HG03045 (cell line): ENCODE measurements at regions not wholly inside any gene's neighbourhood (a gene's known extent, or its start where the extent isn't known, plus 50 kb on each side); places are given as distances from the start of the nearest gene placed in this dataset.

Experiments used
- ATAC-seq: cut with Tn5 transposase; IDR thresholded peaks from one replicate; pipeline ENCODE4 v1.9.1; 2021; ENCODE audit warnings: mild to moderate bottlenecking, moderate library complexity; ENCODE audit not compliant: unreplicated experiment

DNA sequence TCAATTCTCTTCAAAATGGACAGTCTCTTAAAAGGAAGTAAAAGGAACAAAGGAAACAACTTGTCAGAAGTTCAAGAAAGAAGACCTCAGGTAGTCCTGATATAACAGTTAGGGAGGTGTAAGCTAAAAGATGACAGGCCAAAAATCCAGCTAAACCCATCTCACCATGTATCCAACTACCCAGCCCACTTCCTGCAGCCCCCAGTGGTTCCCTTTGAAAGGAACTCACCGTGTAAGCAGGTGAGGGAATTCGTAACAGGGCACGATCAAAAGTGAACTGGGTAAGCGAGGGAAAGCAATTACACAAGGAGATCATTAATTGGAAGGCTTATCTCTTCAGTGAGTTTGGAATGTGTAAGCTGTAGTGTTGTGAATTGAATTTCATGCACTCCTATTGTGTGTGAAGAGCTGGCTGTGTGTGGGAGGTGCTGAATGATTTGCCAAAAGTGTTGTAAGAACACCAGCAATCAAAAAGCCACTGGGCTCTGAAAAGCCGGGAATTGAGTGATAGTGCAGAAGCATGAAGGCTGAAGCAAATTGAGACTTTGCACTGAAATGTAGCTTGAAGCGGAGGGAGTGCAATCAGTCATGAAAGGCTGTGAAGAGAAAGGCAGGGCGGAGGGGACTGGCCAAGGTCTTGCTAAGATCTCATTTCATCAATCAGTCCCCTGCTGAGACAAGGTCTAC lies 914.2 kb upstream of the LCORL start:
- ATAC-seq = no peak

DNA sequence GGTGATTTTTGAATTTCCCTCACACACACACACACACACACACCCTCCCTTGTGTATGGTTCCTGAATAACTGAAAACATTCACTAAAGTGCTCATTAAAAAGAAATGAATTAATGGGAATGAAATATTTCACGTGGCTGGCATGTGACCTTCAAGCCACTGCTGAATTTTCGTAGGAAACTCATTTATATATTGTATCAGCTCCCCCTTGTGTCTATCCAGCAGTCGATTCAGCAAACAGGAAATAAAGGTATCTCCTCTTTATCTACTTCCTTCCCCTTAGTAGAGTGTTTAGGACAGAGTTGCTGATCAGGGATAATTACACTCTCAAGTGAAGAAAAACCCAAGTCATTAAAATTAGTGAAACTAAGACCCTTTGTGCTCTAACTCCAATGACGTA lies 912.6 kb upstream of the LCORL start:
- no peak for ATAC-seq

DNA sequence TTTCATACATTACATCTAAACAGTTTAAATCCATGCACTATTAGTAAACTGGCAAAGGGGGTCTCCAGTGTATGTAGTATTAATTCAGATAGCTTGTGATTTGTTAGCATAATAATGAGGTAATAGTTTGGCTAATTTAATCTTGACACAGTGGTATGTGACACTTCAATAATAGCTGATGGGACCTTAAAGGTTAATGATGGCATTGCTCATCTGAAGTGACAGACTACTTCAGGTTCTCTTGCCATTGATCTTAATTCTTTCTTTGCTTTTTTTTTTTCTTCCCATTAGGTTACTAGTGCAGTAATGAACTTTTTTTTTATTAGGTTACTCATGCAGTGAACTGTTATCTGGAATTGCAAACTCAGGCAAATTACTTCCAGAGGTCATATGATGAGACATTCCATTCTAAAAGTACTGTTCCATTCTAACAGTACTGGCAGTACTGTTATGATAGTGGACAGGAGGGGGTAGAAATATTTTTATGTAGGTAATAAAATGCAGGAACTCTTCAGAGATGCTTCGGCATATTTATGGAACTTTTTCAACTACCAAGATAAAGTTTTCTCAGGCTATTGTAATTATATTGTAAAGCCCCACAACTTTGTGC lies 911.3 kb upstream of the LCORL start:
- no peak for ATAC-seq

DNA sequence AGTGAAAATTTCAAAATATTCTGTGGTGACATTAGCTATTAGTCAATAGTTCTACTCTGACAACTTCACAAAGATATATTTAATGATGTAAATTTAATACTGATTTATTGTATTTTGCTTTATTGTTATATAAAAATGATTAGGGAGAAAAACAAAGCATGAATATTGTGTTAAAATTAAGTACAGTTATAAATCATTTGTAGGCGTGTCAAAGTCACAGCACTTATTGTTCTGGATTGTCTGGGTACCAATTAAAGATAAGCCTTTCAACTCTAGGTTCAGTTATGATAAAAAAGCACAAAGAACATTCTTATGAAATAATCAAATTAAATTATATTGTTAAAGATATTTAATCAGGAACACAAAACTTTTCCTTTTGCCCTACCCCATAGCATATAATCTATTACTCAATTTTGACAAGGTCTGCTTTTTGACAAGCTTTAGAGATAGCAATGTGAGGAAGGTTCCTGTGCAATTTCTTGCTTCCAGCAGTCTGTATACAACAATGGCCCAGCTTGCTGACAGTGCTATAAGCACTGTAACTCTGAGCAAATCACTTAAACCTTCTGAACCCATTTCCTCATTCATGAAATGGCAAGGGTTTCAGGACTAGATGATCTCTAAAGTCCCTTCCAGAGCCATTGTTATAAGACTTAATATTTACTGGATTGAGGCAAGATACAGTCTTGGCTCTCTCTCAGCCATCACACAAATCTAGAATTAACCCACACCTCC lies 910.3 kb upstream of the LCORL start:
- ATAC-seq = no peak

DNA sequence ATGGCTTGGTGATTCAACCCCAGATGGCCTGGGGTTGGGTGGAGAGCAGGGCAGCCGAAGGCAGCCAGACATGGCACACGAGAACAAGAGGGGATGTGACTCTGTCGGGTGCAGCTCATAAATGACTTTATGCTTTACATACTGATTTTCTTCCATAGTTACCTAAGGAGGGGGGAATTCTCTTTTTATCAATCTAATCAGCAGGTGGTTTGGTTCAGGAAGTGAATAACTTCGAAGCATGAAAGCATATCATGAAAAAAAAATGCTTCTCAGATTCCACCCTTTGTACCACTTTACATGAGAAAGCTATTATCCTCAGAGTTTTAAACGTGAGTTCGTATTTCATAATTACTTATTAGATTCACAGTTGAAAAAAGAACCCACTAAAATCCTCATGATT lies 908.9 kb upstream of the LCORL start:
- ATAC-seq = no peak

DNA sequence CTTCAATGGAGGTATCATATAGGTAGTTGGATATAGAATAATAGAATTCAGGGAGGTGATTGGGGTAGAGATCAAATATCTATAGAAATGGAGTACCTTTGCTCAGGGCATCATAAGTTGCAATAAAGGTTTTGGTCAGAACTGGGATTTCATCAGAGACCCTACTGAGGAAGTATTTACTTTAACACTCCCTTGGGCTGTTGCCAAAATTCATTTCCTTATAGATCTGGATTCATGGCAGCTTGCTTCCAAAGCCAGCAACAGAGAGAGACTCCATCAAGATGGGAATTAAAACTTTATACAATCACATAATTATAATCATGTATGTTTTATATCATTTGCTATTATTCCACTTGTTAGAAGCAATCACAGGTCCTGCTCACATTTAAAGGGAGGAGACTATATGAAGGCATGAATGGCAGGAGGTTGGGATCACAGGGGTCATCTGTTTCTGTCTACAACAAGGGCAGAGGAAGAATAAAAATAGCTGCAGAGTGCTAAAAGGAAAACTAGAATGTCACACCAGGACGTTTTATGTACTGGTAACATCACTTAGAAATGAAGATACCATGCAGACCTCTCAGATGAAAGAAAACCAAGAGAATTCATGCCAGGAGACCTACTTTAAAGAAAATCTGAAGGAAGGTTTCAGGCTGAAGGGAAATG lies 902.1 kb upstream of the LCORL start:
- no peak for ATAC-seq

DNA sequence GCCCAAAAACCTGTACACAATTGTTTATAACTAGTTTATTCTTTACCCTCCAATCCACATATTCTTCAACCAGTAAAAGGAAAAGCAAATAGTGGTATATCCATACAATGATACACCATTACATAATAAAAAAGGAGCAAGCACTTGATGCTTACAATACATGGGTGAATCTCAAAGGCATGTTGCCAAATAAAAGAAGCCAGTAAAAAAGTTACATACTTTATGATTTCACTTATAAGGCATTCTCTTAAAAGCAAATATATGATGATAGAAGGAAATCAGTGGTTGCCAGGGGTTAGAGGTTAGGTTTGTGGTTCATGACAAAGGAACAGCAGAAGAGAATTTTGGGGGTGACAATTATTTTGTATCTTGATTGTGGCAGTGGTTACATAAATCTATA lies 896.1 kb upstream of the LCORL start:
- no peak for ATAC-seq

DNA sequence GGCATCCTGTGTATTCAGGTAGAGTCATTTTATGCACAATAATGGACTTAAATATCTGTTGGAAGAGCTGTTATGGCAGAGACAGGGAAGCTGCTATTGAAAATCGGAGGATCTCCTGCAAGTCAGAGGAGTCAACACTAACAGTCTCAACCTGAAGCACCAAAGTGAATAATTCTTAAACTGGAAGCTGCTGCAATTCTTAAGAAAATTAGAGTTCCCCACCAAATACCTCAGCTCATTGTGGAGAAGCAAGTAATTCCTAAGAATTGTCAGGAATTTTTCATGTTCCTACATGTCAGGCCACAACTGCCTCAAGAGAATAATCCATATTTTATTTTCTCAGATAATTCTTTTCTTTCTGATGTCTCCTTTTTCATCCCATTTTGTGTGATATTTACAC lies 892.6 kb upstream of the LCORL start:
- ATAC-seq = no peak

DNA sequence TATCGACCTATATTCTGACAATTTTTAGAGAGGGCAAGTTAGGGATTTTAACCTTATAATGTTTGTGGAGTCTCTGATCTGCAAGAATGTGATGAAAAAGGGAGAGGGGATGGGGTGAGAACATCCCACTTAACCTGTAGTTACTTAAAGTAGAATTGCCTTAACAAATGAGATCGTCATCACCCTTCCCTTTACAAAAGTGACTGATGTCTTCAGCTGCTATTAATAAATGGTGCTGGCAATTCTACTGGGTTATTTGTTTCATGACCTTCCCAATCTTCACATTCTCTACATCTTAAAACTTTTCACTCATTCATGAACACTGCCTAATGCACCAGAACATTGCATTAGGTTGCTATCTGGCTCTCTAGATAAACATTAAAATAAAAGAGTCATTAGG lies 873.4 kb upstream of the LCORL start:
- ATAC-seq = no peak

DNA sequence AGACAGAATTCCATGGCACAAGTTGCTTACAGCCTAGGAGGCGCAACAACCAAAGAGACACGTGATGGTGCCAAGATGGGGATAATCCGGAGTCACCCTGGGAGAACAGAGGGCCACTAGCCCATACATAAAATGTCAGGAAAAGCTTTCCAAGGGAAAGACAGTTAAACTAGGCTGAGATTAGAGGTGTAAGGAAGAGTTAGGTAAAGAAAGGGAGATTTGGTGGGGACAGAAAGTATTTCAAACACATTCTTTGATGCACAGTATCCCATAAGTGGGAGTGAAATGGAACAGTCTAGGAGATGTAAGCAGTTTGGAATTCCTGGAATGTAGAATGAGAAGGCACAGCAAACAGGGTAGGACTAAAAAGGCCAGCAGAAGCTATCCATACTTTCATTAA lies 860.9 kb upstream of the LCORL start:
- no peak for ATAC-seq

DNA sequence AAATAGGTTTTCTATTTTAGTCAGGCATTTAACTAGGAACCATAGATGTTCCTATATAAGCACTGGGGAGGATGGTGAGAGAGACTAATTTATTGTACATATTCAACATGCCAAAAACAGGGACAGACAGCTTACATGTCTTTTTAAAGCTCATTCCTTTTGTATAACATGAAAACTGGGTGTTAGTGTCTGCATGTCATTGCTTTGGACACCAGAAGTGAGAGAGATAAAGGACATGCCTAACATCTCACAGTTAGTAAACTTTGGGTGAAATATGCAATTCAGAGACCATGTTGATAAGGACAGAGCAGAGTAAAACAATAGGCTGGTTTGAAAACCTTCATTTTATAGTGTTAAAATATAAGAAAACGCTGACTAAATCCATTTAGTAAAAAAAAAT lies 860.0 kb upstream of the LCORL start:
- no peak for ATAC-seq

DNA sequence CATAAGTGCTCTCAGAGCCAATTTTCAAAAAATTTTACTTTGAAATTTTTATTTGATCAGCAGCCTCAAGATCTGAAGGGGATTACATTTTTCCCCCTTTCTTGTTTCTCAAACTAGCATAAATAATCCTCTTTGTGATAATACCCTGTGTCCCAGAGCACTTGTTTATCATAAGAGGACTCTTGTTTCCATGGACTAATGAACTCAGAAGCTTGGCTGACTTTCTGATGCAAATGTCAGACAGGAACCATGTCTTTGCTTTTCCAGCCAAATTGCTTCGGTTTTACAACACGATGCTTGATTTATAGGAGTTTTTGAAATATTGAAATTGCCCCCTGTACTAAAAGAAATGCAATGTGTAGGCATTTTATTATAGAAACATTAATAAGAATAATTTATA lies 859.3 kb upstream of the LCORL start:
- no peak for ATAC-seq

DNA sequence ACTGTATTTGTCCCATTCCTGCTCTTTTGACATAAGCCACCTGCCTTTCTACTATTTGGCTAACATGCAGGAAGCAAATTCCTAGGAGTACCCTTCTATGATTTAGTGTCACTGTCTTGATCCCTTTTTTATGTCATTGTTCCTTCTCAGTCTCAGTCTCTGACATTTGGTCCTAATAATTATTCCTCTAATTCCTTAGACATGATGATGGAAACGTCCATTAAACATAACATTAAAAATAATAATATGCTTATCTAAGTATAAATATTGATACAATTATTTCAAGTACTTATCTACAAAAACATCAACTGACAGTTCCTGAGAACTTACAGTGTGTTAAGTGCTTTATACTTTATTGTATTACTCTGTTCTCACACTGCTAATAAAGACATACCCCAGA lies 857.0 kb upstream of the LCORL start:
- no peak for ATAC-seq

DNA sequence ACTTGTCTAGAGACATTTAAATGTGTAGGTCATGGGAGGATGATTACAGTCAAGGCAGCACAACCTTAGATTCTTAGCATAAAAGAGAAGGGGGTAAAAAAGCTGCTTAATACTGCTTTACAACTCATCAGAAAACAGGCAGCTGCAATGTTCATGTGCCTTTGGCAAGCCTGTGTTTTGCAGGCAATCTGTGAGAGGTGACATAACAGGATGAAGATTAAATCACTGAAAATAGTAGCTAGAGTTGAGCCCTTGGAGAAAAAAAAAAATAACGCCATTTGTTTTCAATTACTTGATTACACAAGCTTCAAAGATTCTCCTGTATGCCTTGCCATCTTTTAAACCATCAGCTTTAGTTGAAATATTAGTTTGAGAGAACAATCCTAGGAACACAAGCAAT lies 847.6 kb upstream of the LCORL start:
- ATAC-seq = no peak

DNA sequence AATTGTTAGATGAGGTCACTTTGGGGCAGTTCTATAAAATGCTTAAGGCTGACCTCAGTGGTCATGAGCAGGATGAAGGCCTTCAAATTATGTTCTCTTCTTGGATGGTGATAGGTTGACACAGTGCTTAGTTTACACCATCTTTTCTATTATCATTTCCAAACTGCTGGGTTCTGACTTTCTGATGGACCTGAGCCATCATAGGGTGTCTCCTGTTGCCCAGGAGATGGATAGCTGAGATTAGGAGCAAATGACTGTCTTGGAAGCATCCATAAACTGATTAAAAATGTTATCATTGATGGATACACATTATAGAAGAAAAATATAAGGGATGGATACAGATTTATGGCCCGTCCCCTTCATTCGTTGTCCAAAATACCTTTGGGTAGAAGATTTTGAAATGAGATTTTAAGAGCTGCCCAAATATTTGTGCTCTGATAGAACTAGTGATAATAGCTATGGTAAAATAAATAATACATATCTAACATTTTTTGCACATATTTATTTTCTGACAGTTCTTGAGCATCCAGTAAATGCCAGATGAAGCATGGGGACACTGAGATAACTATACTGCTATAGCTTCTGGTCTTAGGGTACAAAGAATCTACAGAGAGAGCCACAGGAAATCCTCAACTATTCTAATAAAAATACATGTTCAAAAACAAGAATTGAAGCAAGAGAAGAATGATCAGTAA lies 839.4 kb upstream of the LCORL start:
- no peak for ATAC-seq

DNA sequence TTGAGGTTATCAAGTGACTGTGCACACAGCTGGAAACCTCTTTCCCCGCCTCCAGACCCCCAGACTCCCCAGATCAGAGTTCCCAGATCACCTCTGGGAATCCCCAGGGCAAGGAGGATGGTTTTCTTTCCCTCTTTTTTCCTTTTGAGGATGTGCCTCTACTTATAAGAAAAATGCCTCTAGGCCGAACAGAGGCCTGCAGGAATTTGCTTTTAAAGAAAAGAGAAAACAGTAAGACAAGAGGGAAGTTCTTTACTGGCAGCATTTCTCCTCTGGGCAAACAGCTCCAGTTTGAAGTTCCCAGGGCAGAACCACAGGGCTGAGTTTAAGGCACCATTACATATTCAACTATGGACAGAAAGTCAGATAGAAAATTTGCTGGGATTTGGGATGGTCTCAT lies 837.9 kb upstream of the LCORL start:
- ATAC-seq = no peak

DNA sequence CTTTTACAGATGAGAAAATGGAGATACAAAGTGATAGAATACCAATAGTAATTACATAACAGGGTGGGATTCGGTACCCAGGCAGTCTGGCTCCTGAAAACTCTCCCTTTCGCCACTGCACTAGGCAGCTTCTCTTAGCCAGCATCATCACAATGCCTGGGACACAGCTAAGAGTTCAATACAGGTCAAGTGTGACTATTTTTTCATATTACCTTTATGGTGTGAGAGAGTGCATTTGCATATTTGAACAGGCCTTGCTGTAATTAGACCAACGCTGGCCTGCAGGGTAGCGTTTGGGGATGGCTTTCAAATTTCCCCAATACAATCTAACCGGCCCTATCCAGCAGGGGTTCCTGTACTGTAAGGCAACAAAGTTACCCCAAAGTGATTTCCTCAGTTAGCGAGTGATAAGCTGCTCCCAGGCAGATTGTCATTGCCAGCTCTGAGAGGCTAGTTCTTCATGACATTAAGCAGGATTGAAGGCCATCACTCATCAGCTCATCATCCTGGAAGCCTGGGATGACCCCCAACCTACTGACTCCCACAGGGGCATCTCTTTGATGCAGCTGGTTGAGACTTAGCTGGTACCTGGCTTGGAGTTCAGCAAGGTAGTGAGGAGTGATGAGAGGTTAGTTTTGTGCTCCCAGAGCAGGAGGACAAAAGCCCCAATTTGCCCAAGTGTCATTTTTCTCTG lies 836.8 kb upstream of the LCORL start:
- no peak for ATAC-seq

DNA sequence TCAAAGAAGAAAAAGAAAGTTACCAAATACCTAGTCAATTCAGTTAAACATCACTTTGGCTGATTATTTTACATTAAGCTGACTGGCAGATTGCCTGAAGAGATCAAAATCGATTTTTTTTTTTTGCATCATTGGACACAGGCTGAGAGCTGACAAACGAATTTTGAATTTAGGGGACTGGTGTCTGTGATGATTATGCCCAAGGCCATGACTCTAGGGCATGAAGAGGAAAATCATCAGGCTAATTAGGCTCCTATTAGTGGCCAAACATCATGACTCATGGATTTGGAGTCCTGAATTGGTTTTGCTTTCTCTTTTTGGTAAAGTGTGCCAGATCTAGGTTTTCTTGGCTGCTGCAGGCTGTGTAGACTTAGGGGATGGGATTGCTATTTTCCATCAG lies 829.3 kb upstream of the LCORL start:
- no peak for ATAC-seq

DNA sequence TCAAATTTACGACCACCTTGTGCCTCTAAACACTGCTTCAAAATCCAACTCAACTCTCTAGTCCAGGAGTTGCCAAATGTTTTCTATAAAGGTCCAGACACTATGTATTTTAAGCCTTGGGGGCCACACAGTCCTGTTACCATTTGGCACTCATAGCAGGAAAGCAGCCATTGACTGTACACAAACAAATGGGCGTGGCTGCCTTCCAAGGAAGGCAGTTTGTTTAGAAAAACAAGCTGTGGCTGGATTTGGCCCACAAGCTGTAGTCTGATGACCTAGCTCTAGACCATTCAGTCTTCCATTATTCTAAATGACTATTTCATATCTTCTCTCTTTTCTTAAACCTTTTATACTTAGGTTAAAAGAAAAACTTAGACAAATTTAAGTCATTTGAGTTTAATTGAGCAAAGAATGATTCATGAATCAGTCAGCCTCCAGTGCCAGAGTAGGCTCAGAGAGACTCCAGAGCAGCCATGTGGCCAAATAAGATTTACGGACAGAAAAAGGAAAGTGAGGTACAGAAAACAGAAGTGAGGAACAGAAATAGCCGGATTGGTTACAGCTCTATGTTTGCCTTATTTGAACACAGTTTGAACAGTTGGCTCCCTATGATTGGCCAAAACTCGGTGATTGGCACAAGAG lies 825.8 kb upstream of the LCORL start:
- no peak for ATAC-seq

DNA sequence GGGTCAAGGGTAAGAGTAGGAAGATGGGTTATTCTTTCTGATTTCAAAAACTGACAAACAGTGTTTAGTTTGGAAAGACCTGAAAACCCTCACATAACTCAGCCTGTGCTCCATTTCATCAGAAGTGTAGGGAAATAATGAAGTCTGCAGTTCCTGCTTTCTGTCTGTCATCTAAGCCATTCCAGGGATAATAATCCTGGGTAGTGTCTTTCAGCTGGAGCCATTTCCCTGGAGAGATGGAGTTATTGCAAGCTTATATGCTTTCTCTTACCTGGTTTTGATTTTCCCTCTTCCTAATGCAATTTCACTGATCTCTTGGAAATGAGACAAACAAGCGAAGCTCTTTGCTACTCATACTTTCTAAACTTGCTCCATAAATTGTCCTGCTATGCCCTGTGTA lies 824.8 kb upstream of the LCORL start:
- ATAC-seq = no peak
